DMS114 treated with DMSO at 0.1 percent for 48 hours (cell line): ENCODE measurements at regions not wholly inside any gene's neighbourhood (a gene's known extent, or its start where the extent isn't known, plus 50 kb on each side); places are given as distances from the start of the nearest gene placed in this dataset.
"Not testable (repeated sequence)": the region's sequence is repeated elsewhere in the genome, so short reads cannot be mapped to it uniquely, and the experiment has no call there.

ENCODE experiments used
- DNase-seq: peaks from one replicate; lab custom pipeline; 2025; ENCODE audit not compliant: unreplicated experiment; lab: John Stamatoyannopoulos, UW

DNA sequence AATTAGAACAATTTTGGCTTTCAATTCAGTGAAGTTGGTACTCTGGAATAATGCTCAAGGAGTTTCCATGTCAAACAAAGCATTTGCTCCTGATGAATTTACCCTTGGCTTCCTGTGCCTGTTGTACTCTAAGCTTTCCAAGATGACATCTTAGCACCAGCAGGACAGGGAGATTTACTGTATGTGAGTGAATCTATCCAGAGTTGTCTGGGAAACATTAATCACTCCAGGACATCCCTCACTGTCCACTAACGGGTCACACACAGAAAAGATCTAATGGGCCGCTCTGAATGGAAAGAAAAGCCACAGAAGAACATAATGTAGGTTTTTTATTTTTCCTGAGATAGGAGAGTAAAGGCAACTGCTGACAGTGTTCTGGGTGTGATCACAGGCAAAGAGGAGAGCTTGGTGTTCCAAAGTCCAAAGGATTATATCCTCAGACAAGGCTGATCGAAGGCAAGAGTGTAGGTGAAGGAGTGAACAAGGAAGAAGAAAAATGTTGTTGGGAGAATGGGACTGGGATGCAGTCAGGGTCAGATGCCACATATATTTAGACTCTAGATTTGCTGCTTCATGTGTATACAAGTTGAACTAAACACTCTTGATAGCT is 167.7 kb upstream of the RPS23 start:
- no peak for DNase-seq

- no peak for DNase-seq
Measured at GRCh38 chr5:82439750-82440445, 161.7 kb upstream of the RPS23 start.

GRCh38 chr5:82437565-82437964 is 159.4 kb upstream of the RPS23 start:
- not testable (repeated sequence) for DNase-seq

- DNase-seq: no peak
Measured at GRCh38 chr5:82436291-82436690, 158.1 kb upstream of the RPS23 start.

- DNase-seq: not testable (repeated sequence)
Measured at GRCh38 chr5:82434696-82435660, 156.8 kb upstream of the RPS23 start.

GRCh38 chr5:82426464-82427154 is 148.5 kb upstream of the RPS23 start:
- no peak for DNase-seq

DNA sequence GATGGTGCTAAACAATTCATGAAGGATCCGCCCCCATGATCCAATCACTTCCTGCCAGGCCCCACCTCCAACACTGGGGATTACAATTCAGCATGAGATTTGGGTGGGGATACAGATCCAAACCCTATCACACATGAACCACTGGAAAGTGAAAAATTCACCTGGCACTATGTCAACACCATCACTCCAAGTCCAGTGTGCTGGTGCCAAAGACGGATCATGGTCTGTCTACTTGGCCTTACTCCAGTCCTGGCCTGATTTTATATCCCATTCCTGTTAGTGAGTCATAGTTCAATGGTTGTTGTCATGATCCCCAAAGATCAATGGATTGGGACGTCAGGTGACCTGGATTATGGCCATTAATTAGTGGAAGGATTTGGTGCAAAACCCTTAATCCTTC is 147.4 kb upstream of the RPS23 start:
- no peak for DNase-seq

GRCh38 chr5:82424211-82424610 is 146.1 kb upstream of the RPS23 start:
- no peak for DNase-seq

- no peak for DNase-seq
Measured at GRCh38 chr5:82422751-82423181, 144.6 kb upstream of the RPS23 start.

- DNase-seq: no peak
Measured at GRCh38 chr5:82422001-82422740, 144.0 kb upstream of the RPS23 start.

DNA sequence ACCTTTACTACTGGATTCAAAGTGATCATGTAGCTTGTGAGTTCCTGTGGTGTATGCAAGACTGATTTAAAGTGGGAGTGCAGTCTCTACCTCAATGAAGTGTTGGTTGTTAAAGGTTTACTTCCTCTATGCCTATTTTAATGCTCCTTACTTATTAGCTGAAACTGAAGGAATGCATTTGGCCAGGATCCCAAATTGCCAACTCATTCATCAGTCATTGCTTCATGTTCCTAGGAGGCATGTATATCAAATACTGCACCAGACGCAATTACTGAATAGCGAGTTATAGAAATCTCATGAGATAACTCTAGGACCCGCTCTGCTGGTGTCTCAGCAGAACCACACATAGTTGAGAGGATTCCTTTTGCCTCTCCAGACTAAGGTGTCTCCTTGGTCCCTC is 143.0 kb upstream of the RPS23 start:
- no peak for DNase-seq

DNA sequence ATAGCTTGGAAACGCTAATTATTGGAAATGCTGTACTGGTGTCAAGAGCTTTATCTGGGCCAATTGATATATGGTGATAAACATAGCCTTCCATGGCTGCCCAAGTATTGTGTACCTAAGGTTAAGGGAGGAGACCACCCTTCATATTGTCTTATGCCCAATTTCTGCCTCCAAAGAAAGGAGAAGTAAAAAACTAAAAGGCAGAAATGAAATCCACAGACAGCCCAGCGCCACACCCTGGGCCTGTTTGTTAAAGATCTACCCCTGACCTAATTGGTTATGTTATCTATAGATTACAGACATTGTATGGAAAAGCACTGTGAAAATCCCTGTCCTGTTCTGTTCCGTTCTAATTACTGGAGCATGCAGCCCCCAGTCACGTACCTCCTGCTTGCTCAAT is 142.4 kb upstream of the RPS23 start:
- not testable (repeated sequence) for DNase-seq

- DNase-seq: no peak
Measured at GRCh38 chr5:82419559-82420332, 141.6 kb upstream of the RPS23 start.

GRCh38 chr5:82418608-82418950 is 140.4 kb upstream of the RPS23 start:
- DNase-seq: no peak

DNA sequence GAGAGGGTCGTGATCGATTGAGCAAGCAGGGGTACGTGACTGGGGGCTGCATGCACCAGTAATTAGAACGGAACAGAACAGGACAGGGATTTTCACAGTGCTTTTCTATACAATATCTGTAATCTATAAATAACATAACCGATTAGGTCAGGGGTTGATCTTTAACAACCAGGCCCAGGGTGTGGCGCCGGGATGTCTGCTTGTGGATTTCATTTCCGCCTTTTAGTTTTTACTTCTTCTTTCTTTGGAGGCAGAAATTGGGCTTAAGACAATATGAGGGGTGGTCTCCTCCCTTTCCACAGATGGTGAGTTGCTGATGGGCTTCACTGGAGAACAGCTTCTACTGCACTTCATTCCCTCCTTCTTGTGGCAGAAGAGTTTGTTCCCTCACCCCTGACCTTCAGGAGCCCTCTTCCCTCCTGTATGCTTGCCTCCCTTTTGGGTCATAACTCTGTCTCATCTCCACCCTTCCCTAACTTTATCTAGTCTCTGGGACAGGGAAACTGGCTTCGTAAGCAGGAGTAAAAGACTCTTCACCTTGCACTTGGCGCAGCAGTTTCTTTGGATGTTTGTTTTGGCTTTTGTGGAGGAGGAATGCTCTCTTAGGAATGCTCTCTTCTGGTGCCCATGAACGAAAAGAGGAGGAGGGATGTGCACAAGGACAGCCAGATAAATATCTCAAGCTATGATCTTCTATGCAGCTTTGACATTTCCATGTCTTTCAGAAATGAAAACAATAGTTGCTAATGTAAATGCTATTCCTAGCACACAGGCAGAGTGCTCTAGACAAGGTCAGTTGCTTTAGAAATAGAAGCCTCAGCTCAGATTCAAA is 139.8 kb upstream of the RPS23 start:
- no peak for DNase-seq

- no peak for DNase-seq
Measured at GRCh38 chr5:82416512-82416911, 138.4 kb upstream of the RPS23 start.

DNA sequence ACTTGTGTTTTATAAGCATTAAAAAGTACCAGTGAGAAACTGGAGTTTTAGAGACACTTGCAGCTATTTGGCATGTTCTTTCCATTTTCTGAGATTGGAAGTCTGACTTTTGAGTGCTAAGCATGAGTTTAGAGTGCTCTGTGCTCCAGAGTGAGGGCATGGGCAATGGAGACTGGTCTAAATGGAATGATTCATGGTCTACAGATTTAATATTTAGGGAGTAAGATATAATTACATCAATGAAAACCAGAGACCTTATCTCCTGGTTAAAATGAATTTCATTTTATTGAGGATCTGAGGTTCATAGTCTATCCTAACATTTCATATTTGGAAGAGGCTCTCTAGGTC is 135.9 kb upstream of the RPS23 start:
- no peak for DNase-seq

- no peak for DNase-seq
Measured at GRCh38 chr5:82413302-82414040, 135.3 kb upstream of the RPS23 start.
